T-helper 9 cell (primary cell): ENCODE measurements at regions not wholly inside any gene's neighbourhood (a gene's known extent, or its start where the extent isn't known, plus 50 kb on each side); places are given as distances from the start of the nearest gene placed in this dataset.

Experiments
- DNase-seq: peaks from one replicate; pipeline ENCODE4 v3.0.0-alpha.2; 2020

DNA sequence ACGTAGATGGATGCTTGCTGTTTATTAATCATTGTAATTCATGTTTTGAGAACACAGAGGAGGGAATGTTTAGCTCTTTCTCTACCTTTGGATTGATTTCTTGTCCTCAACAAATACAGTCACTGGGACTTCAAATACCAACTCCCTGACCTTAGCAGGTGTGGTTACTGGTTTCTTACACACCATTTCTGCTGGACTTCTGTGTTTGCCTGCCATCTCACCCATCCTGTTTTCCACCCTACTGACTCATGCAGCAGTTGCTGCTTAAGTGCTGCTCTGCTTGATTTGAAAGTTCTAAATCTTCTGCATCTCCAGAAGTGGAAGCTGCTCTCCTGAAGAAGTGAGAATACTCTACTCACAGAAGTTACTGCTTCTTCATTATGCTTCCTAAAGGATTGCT lies 170.3 kb downstream of the ZPLD1 start:
- DNase-seq: no peak

DNA sequence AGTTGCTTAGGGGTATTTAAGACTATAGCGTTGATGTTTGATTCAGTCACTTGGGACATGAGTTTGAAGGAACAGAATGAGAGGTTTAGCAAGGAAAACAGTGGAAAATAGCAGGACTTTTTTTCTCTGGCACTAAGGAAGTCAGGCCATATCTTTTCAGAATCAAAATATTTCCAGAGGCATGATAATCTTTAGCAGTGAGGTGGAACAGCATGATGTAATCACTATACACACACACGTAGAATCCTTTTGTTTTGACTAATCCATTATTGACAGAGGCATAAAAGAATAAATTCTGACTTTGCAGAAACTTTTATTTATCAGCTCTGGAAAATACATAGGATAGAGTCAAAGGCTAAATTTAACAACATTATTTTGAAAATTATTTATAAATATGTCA lies 174.1 kb downstream of the ZPLD1 start:
- DNase-seq: no peak

DNA sequence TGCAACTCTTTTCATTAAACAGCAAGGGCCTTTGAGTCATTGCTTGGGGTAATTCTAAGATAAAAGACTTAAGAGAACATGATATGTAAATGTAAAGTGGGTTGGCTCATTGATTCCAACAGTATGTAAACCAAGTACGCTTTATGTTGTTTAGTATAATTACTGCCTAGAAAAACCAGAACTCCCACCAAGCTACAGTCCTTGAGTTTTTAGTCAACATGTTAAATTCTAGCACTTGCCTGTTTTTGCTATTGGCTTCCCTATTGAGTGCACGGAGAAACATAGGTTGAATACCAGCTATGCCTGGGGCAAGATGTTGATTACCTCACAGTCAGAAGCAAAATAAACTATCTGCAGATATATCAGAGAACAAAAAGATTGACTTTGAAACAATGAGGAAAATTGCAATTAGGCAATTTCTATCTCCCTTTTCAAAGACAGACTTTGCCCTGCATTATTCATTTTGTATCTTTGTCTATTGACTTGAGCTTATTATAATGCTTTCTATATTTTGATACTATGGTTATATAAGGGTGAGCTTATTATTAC lies 179.3 kb downstream of the ZPLD1 start:
- no peak for DNase-seq

DNA sequence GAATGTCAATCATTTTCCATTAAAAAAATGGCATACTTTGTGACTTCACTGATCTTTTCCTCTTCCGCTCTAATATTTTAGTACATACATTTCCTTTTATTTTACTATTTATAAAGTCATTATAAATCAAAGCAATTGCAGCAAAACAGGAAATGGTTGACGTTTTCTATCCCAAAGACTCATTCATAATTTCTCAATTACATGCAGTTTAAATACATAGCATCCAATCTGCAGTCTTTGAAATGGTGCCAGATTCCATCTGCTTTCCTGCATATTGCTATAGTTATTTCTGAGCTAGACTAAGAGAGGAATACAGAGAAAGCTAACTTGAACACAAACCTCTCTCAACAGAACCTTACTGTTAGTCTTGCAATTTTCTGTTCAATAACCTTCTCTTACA lies 179.8 kb downstream of the ZPLD1 start:
- no peak for DNase-seq

DNA sequence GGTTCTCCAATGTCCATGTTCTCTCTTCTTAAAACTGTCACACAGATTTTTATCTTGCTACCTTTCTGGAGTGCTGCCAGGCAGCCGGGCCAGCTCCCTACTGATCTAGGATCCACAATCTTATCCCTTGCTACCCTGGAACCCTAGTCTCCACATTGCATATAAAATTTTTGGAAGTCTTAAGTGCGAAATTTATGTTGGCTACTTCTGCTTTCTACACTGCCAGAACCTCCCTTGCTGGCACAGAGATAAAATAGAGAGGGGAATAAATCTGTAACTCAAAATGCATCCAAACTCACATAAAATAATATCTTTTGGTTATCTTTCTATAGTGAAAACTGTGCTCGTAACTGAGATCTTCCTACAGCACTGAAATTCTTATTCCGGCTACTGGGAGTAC lies 182.6 kb downstream of the ZPLD1 start:
- no peak for DNase-seq

DNA sequence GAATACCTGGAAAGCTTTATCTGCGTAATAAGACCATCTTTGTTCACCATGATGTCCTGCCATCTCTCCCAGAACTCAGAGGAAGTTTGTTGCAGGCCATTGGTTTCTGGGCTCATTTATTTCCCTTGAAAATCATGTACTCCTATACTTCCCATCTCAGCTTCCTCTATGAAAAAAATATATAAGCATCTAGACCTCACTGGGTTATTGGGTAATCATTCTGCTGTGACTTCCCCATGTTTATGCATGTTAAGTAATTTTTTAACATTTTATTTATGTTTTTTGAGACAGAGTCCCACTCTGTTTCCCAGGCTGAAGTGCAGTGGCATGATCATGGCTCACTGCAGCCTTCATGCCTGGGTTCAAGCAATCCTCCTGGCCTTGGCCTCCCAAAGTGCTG lies 184.5 kb downstream of the ZPLD1 start:
- no peak for DNase-seq

DNA sequence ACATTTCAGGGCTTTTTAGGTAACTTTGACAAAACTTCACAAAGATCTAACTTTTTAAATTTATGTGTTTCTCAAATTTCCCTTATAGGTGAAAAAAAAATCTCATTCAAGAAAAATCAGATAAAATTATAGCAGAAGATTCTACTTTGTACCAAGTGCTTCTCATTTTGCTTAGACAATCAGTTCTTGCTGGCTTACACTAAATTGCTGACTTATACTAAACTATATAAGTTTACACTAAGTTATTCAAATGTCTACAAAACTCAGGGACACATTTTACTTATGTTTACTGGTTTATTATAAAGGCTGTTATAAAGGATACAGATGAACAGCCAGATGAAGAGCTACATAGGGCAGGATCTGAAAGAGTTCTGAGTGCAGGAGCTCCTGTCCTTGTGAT lies 195.1 kb downstream of the ZPLD1 start:
- DNase-seq: no peak

DNA sequence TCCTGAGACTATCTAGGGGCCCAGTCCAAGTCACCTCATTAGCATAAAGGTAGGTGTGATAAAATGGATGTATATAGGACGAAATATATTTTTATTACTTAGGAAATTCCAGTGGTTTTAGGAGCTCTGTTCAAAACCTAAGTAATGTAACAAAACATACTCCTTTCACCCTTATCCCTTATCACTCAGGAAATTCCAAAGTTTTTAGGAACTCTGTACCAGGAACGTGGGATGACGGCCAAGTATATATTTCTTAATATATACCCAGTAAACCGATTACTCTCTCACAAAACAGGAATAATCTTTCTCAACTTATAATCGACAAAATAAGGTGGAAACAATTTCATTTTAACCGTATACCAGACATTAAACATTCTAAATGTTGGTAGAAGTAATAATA lies 195.7 kb downstream of the ZPLD1 start:
- no peak for DNase-seq

DNA sequence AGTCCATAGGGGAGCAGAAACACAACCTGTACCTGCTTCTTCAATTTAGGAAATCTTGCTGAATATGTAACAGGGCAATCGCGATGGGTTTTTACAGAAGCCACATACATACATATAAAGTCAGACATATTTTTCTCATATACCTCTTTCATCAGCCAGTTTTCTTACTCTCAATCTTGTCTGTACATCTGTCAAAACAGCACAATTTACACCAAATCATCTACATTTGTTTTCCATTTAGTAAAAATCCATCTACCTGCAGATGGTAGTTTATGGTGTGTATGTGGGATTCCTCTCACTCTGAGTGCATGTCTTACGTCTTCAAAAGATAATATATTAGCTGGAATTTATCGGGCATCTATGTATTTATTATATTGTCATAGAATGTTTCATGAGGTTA lies 208.7 kb downstream of the ZPLD1 start:
- no peak for DNase-seq

DNA sequence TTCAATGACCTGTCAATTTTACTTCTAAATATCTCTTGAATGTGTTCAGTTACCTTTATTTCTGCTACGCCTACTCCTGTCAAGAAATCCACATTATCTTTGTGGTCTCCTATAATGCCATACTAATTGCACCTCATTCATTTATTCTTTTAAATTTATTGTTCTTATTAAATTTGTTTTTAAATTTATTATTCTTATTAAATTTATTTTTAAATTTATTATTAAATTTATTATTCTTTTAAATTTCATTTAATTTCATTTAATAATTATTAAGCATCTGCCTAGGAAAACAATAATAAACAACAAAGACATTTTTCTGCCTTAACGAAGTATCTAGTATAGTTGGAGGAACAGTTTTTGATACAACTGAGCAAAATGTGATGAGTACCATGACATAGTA lies 211.7 kb downstream of the ZPLD1 start:
- DNase-seq: no peak

DNA sequence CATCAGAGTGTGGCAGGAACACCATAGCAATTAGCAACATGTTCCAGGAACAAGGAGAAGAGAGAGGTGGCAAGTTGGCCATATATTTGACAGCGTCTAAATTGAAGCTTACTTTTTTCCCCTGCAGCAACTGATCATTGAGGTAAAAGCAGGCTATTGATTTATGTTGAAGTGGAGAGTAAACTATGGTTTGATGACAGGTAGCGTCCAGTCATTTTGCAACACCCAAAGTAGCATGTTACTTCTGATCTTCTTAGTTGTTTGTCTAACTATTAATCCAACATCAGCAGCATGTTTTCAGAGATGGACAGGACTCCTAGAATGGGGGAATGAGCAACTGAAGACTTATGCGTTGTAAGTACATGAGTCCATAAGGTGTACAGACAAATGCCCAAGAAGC lies 225.8 kb downstream of the ZPLD1 start:
- DNase-seq: no peak

DNA sequence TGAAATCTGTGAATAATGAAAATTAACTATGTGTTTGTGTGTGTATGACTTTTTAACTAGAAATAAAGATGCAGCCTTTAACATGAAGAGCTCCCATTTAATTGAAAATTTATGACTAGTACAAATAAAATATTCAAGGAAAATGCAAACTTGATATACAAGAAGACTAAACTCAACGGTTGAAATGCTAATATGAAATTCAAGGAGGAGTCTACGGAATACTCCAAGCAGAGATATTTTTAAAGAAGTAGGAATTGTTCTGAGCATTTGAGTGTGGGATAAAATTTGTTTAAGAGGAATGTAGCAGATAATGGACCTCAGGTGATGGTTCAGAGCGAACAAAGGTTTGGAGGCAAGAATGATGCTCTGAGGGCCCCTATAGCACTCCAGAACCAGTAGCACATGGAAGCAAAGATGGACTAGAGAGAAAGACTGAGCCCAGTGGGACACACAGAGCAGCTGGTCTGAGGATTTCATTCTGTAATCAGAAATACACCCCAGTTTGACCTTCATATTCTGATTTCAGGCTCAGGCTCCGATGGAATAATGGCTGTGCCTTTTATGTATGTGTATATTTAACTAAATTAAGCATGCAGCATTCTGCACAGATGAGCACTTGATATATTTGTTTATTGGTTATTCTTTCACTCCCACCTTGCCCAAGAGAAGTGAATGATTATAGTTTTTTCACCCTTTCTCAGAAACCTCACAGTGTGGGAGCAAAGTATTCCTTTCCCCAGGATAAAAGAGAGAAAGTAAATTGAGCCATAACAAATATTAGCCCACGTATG lies 227.1 kb downstream of the ZPLD1 start:
- DNase-seq: no peak

DNA sequence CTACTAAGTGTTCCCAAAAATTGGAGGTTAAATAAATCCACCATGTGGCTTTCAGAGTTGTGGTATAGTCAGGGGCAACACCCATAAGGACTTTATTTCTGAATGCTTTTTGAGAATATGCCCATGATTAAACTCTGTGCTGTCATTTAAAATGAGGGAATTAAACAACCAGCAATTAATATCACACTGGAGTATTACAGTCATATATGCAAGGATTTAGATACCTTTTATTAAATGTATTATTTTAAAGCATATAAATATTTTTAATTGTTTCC lies 227.6 kb downstream of the ZPLD1 start:
- DNase-seq: no peak

DNA sequence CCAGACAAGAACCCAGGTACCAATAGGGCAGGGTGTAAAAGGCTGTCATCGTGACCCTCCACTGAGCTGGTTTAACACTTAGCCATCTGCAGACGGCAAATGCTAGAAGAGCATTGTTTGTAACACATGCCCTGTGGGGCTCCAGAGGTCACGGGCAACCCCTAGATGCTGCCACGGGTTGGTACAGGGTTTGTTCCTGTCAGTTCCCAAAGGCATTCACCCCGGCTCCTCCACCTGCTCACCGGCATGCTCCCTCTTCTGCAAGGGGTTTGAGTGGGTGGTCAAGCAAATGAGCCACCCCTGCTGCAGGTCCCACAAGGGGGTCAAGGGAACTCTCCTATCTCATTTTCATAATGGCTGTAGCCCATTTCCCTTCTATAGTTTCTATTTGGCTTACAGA lies 229.3 kb downstream of the ZPLD1 start:
- DNase-seq: no peak

DNA sequence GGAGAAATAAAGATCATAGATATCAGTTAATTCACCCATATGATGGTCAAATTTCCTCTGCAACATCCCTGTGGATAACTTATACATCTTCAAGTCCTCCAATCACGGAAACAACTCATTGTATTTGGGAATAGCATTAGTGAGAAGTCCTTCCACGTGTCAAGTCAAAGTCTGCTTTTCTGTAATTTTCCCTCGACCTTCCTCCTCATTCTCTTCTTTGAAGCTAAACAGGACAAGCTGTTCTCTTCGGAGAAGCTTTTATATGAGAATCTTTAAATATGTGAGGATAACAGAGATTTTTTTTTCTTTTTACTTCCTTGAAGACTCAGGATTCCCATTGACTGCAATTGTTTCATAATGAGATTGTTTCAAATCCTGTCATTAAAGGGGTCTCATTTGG lies 230.4 kb downstream of the ZPLD1 start:
- no peak for DNase-seq

DNA sequence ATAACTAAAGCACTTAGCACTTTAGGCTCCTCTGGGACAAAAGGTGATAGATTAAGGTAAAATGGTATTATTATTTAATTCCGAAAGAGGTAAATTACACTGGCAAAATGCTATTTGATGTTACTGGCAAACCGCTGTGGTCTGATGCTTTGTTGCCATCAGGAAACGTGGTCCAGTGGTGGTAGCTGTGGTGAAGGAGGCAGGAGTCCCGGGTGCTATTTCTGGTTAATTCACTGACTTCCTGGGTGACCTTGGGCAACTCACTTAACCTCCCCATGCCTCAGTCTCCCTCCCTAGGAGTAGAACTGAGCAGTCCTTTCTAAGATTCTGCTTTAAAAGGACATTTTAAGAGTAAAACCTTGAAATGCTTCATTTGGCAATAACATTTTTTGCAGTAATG lies 233.4 kb downstream of the ZPLD1 start:
- no peak for DNase-seq

DNA sequence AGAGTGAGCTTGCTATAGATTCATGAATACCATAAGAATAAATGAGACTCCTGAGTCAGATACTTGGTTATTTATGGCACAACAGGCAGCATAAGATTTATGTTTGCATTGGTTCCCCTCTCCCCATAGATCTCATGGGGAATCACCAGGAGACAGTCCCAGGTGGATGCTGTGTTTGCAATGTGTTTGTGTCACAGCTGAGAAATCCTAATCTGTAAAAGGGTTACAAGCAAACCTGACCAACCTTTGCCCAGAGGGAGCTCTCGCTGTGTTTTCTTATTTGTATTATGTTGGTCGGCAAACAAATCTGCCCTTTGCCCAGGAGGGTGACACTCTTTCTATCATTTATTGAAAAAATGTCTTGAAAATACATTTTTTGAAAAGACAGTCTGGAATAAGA lies 236.2 kb downstream of the ZPLD1 start:
- no peak for DNase-seq

DNA sequence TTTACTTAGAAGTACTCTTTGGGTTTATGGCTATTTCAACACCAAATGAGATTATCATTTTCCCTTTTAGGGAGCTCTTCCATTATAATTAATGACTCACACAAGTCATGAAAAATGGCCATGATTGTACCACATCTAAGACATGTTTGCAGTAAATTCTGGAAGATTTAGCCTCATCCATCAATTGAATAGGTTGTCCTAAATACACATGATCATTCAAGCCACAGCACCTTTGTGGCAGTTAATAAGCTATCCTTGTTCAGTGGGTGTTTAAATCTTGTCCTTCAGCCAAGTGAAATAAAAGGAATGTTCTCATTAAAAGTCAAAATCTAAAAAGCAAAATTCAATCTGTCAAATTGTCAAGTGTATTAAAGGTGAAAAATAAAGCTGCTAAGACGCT lies 237.5 kb downstream of the ZPLD1 start:
- no peak for DNase-seq

DNA sequence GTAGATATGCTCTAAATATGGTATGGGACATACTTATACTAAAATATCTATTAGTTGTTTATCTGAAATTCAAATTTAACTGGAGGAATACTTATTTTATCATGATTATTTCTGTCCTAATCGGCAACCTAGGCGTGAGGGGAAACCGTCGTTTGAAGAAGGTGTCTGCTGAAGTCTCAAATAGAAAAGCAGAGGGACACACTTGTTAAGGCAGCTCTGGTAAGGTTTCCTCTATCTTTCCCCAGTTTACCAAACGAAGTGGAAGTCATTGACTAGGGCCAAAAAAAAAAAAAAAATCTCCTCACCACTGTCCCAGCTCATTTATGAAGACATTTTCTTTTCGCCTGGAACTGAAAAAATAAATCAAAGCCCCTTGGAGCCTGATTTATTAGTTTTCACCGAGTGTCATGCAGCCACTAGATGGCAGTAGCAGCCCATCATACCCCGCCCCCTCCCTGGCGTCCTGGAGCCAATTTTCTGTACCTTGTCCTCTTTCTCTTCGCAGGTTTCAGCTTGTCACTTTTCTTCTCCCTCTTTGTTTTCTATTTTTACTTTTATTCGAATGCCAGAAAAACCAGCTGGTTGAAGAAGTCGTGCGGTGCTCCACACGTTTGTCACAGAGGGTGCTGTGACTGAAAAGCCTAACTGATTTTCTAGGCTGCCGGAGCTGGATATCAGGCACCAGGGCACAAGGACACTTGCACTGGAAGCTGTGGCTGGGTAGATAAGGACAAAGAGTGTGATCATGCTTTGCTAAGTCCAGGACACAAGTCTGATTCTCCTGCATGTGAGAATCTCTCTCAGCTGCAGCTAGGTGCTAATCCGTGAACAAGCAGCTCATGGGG lies 238.7 kb downstream of the ZPLD1 start:
- DNase-seq: peak; percentile 47

DNA sequence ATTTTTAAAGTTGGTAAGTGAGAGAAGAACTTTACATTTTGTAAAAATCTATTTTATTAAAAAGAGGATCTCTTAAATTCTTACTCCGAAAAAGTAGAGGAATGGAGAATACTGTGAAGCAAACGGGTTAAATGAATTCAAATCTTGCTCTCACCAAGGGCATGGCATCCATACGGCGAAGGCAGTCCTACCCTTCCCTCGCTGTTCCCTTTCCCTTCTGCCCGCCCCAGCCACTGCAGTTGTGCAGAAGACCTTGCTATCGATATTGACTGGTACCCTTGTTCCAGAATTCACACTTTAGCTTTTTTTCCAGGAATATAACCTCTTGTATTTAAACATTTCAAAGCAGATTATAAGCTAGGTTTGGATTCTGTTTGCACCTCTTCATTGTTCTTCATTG lies 239.5 kb downstream of the ZPLD1 start:
- no peak for DNase-seq

DNA sequence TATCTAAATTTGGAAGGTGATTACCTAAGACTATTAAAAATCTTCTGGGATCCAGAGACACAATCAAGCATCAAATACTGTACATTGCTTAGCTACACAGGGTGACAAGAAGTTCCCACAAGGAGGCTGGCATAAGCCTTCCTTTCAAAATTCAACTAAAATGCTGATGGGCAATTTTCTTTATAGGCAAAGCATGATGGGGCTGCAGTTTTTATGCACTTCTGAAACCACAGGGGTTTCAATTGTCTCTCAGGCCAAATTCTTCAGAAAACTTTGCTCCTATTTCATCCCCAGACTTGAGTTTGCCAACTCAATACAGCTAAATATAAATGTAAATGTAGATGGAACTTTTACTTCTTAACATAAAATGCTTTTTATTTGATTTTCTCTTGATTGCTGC lies 241.6 kb downstream of the ZPLD1 start:
- DNase-seq: no peak

DNA sequence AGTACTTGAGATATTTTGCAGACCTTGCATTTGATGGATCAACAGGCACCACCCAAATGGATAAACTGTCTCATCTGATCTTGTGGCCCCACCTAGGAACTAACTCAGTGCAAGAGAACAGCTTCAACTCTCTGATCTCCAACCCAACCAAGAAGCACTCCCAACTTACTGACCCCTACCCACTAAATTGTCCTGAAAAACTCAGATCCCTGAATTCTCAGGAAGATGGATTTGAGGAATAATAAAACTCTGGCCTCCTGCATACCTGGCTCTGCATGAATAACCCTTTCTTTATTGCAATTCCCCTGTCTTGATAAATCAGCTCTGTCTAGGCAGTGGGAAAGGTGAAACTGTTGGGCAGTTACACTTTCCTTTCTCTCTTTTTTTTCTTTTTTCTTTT lies 247.9 kb downstream of the ZPLD1 start:
- DNase-seq: no peak

DNA sequence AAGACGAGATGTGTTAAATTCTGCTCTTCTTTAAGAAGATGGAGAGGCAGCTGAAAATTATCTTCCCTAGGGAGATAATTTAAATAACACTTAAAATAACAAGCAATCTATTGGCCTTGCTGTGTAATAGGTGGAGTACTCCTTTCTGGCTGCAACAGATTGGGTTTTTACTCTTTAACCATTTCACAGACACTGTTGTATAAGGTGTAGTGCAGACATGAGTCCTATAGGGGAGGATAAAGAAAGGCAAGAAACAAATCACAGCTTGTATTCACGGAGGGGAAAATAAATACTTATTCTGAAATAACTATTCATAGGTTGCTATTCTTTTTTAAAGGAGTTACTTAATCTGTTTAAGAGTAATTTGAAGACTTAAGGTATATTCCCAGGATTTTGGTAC lies 252.0 kb downstream of the ZPLD1 start:
- no peak for DNase-seq

DNA sequence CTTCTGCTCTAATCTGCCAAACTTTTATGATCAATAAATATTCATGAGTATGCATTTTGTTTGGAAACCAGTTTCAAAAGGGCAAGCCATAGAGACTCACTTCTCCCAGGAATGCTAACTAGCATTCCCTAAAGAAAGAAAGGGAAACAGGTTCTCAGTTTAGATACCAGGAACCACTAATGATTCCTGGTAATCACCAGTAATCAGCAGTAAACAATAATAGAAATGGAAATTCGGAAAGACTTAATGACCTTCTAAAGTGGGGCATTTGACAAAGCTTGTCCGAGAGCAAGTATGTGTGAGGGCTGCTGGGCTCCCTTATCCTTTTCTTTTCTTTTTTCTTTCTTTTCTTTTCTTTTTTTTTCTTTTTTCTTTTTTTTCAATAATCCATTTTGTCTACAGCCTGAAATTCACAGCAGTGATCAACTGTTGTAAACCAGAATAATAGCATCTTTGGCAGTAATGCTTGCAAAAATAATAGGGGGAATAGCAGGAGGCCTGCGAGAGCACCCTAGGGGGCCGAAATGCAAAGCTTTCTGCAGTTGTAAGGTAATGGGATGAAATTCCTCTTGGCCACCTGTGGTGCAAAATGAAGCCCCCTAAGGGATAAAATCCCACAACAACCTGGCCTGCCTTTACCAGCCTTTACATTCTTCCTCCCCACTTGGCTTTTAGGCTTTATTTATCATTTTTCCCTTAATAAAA lies 253.2 kb downstream of the ZPLD1 start:
- no peak for DNase-seq
